ENCODE measurements at regions not wholly inside any gene's neighbourhood (a gene's known extent, or its start where the extent isn't known, plus 50 kb on each side); places are given as distances from the start of the nearest gene placed in this dataset.

GRCh38 chr5:173472784-173473278, 143.6 kb downstream of the BOD1 start:
- TF ChIP-seq CTCF (IDR thresholded peaks at IDR 0.05 in 2 of 3, conservative IDR thresholded peaks at IDR 0.05 in 1 of 3; ENCODE audit: borderline replicate concordance in 1 of 3, insufficient read depth in 1 of 3, low read depth in 2 of 3, low read length in 2 of 3) (no peak), ZFX (IDR thresholded peaks at IDR 0.05) (no peak), POLR2A (IDR thresholded peaks at IDR 0.05; ENCODE audit: borderline replicate concordance, extremely low read depth, insufficient read depth, insufficient read length) (no peak), REST (IDR thresholded peaks at IDR 0.05; ENCODE audit: low read depth) (no peak)

Data from HCT116 (cell line).